ENCODE measurements at regions not wholly inside any gene's neighbourhood (a gene's known extent, or its start where the extent isn't known, plus 50 kb on each side); places are given as distances from the start of the nearest gene placed in this dataset.

- no peak for TF ChIP-seq CTCF (IDR thresholded peaks at IDR 0.05)
- TF ChIP-seq POLR2A (IDR thresholded peaks at IDR 0.05) = no peak
- TF ChIP-seq EP300 (IDR thresholded peaks at IDR 0.05) = no peak
Measured at GRCh38 chr2:129695496-129695895, 284.0 kb upstream of the RAB6C start.

All from ovary (tissue), 3 donors.